Panc1 (cell line): ENCODE measurements at regions not wholly inside any gene's neighbourhood (a gene's known extent, or its start where the extent isn't known, plus 50 kb on each side); places are given as distances from the start of the nearest gene placed in this dataset.

ENCODE experiments used
- POLR2AphosphoS5 ChIP-seq: IDR thresholded peaks from 2 replicates; pipeline ENCODE4 v1.6.1; 2012; ENCODE audit warnings: mild to moderate bottlenecking, low read depth, low read length, moderate library complexity
- TCF7L2 ChIP-seq: IDR thresholded peaks from 2 replicates; pipeline ENCODE4 v1.6.1; 2011; ENCODE audit warnings: mild to moderate bottlenecking, low read depth, low read length, inconsistent platforms
- TF ChIP-seq, protein P1 (sequence below): fragments of 450-650 bp; IDR thresholded peaks from 2 replicates; pipeline ENCODE4 v1.5.1; 2017; ENCODE audit warnings: mild to moderate bottlenecking
- TF ChIP-seq, protein P2 (sequence below), 2 experiments: IDR thresholded peaks; 2 replicates each; pipeline ENCODE4 v1.6.1; 2011 to 2012; ENCODE audit warnings: low read depth in 2 of 2, control low read depth in 1 of 2, low read length in 1 of 2, mild to moderate bottlenecking in 1 of 2, moderate library complexity in 1 of 2; ENCODE audit not compliant: insufficient read depth in 1 of 2

DNA sequence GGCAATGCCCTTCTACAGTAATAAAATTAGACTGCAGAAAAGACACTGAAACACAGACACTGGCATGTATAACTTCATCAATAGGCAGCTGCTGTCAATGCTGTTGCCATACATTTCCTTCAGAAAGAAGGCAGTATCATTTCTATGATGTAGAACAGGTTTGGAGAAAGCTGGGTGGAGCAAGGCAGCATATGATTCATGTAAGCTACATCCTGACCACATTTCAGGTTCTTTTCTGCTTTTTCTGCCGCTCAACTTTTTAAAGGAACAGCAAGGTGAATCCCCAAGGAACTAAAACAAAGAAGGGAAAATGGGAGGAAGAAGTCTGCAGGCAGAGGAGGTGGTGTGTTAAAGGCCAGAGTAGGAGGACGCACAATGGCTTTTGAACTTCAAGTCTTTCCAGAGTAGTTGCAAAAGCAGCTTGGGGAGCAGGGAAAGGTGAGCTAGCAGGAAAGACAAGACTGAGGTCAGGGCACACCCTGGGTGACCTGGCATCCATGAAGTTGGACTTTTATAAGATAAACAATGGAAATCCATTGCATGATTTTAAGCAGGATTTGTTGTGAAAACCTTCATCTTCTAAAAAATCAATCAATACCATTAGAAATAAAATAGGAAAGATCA lies 142.1 kb downstream of the MED10 start:
- TF ChIP-seq, protein P1, sequence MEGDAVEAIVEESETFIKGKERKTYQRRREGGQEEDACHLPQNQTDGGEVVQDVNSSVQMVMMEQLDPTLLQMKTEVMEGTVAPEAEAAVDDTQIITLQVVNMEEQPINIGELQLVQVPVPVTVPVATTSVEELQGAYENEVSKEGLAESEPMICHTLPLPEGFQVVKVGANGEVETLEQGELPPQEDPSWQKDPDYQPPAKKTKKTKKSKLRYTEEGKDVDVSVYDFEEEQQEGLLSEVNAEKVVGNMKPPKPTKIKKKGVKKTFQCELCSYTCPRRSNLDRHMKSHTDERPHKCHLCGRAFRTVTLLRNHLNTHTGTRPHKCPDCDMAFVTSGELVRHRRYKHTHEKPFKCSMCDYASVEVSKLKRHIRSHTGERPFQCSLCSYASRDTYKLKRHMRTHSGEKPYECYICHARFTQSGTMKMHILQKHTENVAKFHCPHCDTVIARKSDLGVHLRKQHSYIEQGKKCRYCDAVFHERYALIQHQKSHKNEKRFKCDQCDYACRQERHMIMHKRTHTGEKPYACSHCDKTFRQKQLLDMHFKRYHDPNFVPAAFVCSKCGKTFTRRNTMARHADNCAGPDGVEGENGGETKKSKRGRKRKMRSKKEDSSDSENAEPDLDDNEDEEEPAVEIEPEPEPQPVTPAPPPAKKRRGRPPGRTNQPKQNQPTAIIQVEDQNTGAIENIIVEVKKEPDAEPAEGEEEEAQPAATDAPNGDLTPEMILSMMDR, result no peak
- no peak for TF ChIP-seq POLR2AphosphoS5
- no peak for TF ChIP-seq TCF7L2
- TF ChIP-seq, protein P2, sequence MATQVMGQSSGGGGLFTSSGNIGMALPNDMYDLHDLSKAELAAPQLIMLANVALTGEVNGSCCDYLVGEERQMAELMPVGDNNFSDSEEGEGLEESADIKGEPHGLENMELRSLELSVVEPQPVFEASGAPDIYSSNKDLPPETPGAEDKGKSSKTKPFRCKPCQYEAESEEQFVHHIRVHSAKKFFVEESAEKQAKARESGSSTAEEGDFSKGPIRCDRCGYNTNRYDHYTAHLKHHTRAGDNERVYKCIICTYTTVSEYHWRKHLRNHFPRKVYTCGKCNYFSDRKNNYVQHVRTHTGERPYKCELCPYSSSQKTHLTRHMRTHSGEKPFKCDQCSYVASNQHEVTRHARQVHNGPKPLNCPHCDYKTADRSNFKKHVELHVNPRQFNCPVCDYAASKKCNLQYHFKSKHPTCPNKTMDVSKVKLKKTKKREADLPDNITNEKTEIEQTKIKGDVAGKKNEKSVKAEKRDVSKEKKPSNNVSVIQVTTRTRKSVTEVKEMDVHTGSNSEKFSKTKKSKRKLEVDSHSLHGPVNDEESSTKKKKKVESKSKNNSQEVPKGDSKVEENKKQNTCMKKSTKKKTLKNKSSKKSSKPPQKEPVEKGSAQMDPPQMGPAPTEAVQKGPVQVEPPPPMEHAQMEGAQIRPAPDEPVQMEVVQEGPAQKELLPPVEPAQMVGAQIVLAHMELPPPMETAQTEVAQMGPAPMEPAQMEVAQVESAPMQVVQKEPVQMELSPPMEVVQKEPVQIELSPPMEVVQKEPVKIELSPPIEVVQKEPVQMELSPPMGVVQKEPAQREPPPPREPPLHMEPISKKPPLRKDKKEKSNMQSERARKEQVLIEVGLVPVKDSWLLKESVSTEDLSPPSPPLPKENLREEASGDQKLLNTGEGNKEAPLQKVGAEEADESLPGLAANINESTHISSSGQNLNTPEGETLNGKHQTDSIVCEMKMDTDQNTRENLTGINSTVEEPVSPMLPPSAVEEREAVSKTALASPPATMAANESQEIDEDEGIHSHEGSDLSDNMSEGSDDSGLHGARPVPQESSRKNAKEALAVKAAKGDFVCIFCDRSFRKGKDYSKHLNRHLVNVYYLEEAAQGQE (IDR thresholded peaks at IDR 0.05; ENCODE audit: insufficient read depth in 1 of 2, low read depth in 2 of 2, low read length in 1 of 2), result no peak
